GM21367 (cell line): ENCODE measurements at regions not wholly inside any gene's neighbourhood (a gene's known extent, or its start where the extent isn't known, plus 50 kb on each side); places are given as distances from the start of the nearest gene placed in this dataset.
A peak's percentile ranks its signal among the peaks of the same experiment; 100 is the strongest.

Source experiments
- ATAC-seq: cut with Tn5 transposase; IDR thresholded peaks from one replicate; pipeline ENCODE4 v1.9.1; 2021; ENCODE audit not compliant: unreplicated experiment

GRCh38 chr3:156760333-156760732 lies 65.8 kb upstream of the LEKR1 start:
- peak; percentile 92 for ATAC-seq

- ATAC-seq: no peak
Measured at GRCh38 chr3:156761007-156761406, 65.1 kb upstream of the LEKR1 start.

- ATAC-seq: no peak
Measured at GRCh38 chr3:156761713-156762451, 64.3 kb upstream of the LEKR1 start.

DNA sequence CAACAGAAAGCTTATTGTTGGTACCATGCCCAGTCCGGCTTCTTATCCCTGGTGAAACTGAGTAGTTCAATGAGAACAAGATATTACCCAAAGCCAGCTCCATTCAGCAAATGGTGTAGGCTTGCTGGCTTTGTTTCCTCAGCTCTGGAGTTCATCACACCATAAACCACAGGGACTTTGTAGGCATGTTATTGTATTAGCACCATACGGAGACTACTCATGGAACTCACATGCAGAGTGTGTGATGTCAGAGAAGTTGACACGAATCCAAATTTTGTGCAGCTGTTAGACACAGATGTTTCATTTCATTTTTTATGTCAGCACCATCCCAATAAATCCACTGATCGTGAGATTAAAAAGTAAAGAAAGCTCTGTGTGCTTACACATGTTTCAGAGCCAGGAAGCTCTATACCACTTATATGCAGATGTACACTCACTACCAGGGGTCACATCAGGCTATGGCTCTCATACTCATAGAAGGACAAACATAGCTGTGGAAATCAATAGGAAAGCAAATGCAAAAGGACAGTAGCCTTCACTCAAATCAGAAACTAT lies 63.4 kb upstream of the LEKR1 start:
- ATAC-seq: no peak

DNA sequence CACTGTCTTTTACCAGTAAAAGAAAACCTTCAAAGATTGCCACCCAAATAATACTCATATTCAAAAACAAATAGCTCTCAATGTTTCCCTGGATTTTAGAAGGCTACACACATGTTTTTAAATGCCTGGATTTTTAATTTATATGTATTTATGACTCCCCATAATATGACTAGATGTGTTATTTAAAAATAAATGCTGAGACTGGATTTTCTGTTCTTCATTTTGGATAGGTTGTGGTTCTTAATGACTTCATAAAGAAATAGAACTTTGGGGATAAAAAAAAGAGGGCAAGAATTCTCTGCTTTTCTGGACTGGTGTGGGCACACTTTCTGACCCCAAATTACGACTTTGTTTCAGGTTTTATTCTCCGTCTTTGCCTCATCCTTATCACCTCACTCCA lies 62.8 kb upstream of the LEKR1 start:
- no peak for ATAC-seq

DNA sequence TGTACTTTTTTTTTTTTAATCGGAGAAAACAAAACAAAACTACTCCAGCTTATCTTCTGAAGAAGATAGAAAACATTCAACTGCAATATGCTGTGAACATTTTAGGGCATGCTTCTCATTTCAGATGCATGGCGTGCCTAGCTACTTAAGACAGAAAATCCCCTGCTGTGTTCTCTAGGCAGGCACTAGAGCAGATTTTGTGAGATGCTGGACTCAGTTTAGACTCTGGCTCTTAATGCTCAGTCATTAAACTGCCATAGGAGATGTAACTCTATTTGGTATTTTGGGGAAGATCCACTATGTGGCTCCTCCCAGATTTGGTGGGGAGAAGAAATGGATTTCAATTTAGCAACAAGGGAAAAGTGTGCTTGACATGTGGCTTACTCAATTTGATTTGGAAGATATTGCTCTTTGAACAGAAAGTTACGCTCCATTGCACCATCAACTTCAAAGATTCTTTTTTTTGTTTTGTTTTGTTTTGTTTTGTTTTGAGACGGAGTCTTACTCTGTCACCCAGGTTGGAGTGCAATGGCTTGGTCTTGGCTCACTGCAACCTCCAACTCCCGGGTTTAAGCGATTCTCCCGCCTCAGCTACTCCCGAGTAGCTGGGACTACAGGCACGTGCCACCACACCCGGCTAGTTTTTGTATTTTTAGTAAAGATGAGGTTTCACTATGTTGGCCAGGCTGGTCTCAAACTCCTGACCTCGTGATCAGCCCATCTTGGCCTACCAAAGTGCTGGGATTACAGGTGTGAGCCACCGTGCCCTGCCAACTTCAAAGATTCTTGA lies 62.0 kb upstream of the LEKR1 start:
- no peak for ATAC-seq

DNA sequence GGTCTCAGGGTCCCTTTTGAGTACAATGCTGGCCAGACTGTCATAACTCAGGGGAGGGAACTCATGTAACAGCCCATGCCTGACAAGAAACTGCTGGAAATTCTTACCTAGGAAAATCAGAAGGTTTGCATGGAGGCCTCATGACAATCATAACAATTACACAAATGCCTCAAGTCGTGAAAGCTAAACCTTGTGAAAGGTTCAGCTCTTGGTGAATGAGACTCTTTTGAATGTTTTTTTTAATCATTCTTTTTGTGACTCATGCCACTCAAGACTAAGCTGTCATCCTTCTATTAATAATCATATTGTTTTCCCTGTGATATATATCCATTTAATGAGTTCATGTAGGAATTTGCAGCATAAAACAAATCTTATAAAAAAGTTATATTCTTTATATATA lies 61.4 kb upstream of the LEKR1 start:
- ATAC-seq: no peak

- no peak for ATAC-seq
Measured at GRCh38 chr3:156768390-156768789, 57.8 kb upstream of the LEKR1 start.

DNA sequence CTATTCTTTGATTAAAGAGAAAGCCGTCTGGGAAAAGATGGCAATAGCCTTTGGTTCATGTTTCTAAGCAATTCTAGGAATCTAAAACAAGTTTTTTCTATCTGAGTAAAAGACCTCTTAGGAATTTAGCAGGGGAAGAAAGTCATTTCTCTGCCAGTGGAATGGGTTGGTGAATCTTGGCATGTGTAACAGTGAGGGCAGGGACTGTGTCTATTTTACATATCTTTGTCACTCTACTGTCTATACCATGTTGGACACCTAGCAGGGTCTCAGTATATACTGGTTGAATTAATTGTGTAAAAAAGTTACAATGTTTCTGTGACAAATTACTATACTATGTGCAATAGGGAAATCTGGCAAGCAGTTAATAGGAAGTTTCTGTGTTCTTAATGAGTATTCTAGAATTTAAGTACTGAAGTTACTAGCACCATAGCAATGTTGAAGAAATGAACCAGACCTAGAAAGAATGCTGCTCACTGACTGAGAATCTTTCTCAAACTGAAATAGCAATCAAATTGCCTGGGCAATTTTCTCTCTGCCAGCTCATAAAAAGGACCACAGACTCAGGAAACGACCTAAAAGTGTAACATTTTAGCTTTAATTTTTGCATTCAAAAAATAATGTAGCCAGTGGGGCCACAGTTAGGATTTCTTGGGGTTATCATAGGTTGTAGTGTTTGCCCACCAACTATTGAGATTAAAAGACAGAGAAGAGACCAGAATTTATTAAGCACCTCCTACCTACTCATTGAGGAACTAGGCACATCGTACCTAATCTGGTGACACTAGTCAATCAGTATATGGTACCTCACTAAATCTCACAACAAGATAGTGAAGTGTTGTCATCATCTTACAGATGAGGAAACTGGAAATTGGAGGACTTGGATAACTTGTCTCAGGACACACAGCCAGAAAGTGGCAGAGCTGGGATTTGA lies 56.2 kb upstream of the LEKR1 start:
- ATAC-seq: no peak

GRCh38 chr3:156770699-156771414 lies 55.3 kb upstream of the LEKR1 start:
- ATAC-seq: no peak

DNA sequence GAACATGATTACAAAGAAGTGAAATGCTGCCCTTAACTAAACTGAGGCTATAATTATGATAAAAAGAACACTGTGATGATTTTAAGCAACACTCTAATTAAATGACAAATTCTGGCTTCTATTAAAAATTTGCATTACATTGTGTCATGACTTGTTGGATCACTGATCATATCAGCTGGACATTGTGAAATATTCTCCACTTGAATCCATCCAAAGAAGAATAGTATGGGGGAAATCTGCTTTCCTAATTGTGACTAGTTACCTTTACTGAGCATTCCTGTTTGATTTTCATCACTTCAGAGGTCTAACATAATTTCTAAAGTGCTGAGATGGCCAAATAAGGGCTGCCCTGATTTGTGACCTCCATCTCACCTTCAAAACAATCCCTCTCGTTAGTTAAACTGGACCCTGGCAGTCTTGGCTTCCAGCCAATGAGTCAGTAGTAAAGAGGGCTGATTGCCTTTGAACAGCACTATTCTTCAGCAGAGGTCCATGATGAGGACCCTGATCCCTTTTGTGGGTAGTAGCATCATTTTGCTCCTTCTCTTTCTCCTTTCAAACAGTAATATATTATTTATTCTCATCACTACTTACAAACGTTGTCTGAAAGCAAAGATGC lies 53.5 kb upstream of the LEKR1 start:
- no peak for ATAC-seq

- ATAC-seq: no peak
Measured at GRCh38 chr3:156776031-156776430, 50.1 kb upstream of the LEKR1 start.
